Loucy (cell line): ENCODE measurements at regions not wholly inside any gene's neighbourhood (a gene's known extent, or its start where the extent isn't known, plus 50 kb on each side); places are given as distances from the start of the nearest gene placed in this dataset.

Experiments used
- EZH2phosphoT487 ChIP-seq: fragments of 200-600 bp; IDR thresholded peaks from 2 replicates; pipeline ENCODE4 v1.6.1; 2018; ENCODE audit warnings: antibody characterized with exemption, mild to moderate bottlenecking, moderate library complexity, borderline replicate concordance
- TF ChIP-seq, protein P1 (sequence below): fragments of 200-600 bp; sonication (generic); conservative IDR thresholded peaks from 2 replicates; pipeline ENCODE4 v1.5.1; 2014; ENCODE audit warnings: mild to moderate bottlenecking, antibody characterized with exemption, low read length

DNA sequence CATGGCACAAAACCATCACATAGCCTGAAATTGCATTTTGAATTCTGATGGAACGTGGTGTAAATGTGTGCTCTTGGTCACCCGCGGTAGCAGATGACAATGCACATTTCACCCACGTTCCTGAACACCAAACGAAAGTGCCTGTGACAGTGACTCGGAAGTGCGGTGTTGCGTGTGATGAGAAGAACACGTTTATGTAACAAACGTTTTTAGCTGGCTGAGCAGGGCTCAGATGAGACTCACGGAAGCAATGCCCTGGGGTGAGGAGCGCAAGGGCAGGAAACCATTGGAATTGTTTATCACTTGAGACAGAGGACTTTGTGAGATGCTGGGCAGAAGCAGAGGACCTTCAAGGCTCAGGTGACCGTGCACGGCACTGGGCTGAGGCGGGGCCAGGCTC, 449.2 kb upstream of the CFAP20DC start:
- TF ChIP-seq, protein P1, sequence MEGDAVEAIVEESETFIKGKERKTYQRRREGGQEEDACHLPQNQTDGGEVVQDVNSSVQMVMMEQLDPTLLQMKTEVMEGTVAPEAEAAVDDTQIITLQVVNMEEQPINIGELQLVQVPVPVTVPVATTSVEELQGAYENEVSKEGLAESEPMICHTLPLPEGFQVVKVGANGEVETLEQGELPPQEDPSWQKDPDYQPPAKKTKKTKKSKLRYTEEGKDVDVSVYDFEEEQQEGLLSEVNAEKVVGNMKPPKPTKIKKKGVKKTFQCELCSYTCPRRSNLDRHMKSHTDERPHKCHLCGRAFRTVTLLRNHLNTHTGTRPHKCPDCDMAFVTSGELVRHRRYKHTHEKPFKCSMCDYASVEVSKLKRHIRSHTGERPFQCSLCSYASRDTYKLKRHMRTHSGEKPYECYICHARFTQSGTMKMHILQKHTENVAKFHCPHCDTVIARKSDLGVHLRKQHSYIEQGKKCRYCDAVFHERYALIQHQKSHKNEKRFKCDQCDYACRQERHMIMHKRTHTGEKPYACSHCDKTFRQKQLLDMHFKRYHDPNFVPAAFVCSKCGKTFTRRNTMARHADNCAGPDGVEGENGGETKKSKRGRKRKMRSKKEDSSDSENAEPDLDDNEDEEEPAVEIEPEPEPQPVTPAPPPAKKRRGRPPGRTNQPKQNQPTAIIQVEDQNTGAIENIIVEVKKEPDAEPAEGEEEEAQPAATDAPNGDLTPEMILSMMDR: no peak
- no peak for TF ChIP-seq EZH2phosphoT487
